MM.1S (cell line): ENCODE measurements at regions not wholly inside any gene's neighbourhood (a gene's known extent, or its start where the extent isn't known, plus 50 kb on each side); places are given as distances from the start of the nearest gene placed in this dataset.

ENCODE experiments used
- DNase-seq: peaks from one replicate; pipeline ENCODE4 v3.0.0-alpha.2; 2015
- H2AFZ ChIP-seq: fragments of 300-600 bp; sonication (generic); 2 replicates; pipeline ENCODE4 v1.6.0; 2016; ENCODE audit warnings: antibody characterized with exemption, low read length
- H3F3A ChIP-seq: fragments of 300-600 bp; sonication (generic); 2 replicates; pipeline ENCODE4 v1.6.1; 2016; ENCODE audit warnings: mild to moderate bottlenecking, antibody characterized with exemption, low read length, moderate library complexity, mixed read lengths; ENCODE audit not compliant: insufficient read depth
- H3K27ac ChIP-seq: fragments of 300-600 bp; sonication (generic); 2 replicates; pipeline ENCODE4 v1.5.1; 2016; ENCODE audit warnings: mild to moderate bottlenecking, low read length
- H3K27me3 ChIP-seq: fragments of 300-600 bp; sonication (generic); replicated peaks from 2 replicates; pipeline ENCODE4 v1.6.0; 2016; ENCODE audit warnings: low read length; ENCODE audit not compliant: insufficient read depth
- H3K36me3 ChIP-seq: fragments of 300-600 bp; sonication (generic); replicated peaks from 2 replicates; pipeline ENCODE4 v1.6.1; 2016; ENCODE audit warnings: mild to moderate bottlenecking, low read length, mixed read lengths; ENCODE audit not compliant: insufficient read depth
- H3K4me1 ChIP-seq: fragments of 300-600 bp; sonication (generic); 2 replicates; pipeline ENCODE4 v1.6.1; 2016; ENCODE audit warnings: low read length, mixed read lengths
- H3K4me2 ChIP-seq: fragments of 300-600 bp; sonication (generic); 2 replicates; pipeline ENCODE4 v1.6.0; 2016; ENCODE audit warnings: low read depth, low read length
- H3K4me3 ChIP-seq: fragments of 300-600 bp; sonication (generic); 2 replicates; pipeline ENCODE4 v1.5.1; 2016; ENCODE audit warnings: low read length, mixed read lengths
- H3K79me2 ChIP-seq: fragments of 300-600 bp; sonication (generic); 2 replicates; pipeline ENCODE4 v1.6.1; 2016; ENCODE audit warnings: mixed run types, low read length, mixed read lengths
- H3K9ac ChIP-seq: fragments of 300-600 bp; sonication (generic); 2 replicates; pipeline ENCODE4 v1.6.1; 2016; ENCODE audit warnings: low read length, mixed read lengths
- H3K9me2 ChIP-seq: fragments of 300-600 bp; sonication (generic); replicated peaks from 2 replicates; pipeline ENCODE4 v1.6.1; 2016; ENCODE audit warnings: mild to moderate bottlenecking, low read length, mixed read lengths; ENCODE audit not compliant: insufficient read depth
- H3K9me3 ChIP-seq: fragments of 300-600 bp; sonication (generic); replicated peaks from 2 replicates; pipeline ENCODE4 v1.6.1; 2016; ENCODE audit warnings: mild to moderate bottlenecking, low read length, mixed read lengths; ENCODE audit not compliant: insufficient read depth
- H4K20me1 ChIP-seq: fragments of 300-600 bp; sonication (generic); 2 replicates; pipeline ENCODE4 v1.6.1; 2016; ENCODE audit warnings: mild to moderate bottlenecking, low read length, moderate library complexity, mixed read lengths; ENCODE audit not compliant: insufficient read depth
- EZH2 ChIP-seq: fragments of 300-600 bp; sonication (generic); optimal IDR thresholded peaks from 2 replicates; pipeline ENCODE3; 2017; ENCODE audit warnings: low read depth, mild to moderate bottlenecking, antibody characterized with exemption, low read length, mixed read lengths
- EZH2phosphoT487 ChIP-seq: fragments of 300-600 bp; sonication (generic); IDR thresholded peaks from 2 replicates; pipeline ENCODE4 v1.6.1; 2018; ENCODE audit warnings: antibody characterized with exemption, low read length
- TF ChIP-seq, protein P1 (sequence below): fragments of 300-600 bp; sonication (generic); IDR thresholded peaks from 2 replicates; pipeline ENCODE4 v1.5.1; 2016; ENCODE audit warnings: antibody characterized with exemption, low read length, mixed read lengths

- Histone ChIP-seq H3K9me3 (no peaks in the 10 kb centered on the region), H3K4me3 (no peak overlapping the region), H3K79me2 (no peaks in the 10 kb centered on the region), H3K4me1 (no peaks in the 10 kb centered on the region), H3K27ac (no peak overlapping the region), H2AFZ (no peak overlapping the region), H3K9ac (no peak overlapping the region), H4K20me1 (no peaks in the 10 kb centered on the region), H3K9me2 (no peaks in the 10 kb centered on the region), H3K27me3 (no peaks in the 10 kb centered on the region), H3K4me2 (no peak overlapping the region), H3K36me3 (no peaks in the 10 kb centered on the region), H3F3A (no peaks in the 10 kb centered on the region)
- no peak for DNase-seq
- no peak for TF ChIP-seq EZH2phosphoT487
Measured at GRCh38 chr14:42437809-42438208, 831.1 kb downstream of the LRFN5 start.

GRCh38 chr14:42429401-42429800 lies 822.7 kb downstream of the LRFN5 start:
- Histone ChIP-seq H3K9me2 (no peaks in the 10 kb centered on the region), H4K20me1 (no peaks in the 10 kb centered on the region), H3K36me3 (no peaks in the 10 kb centered on the region), H3K9me3 (no peaks in the 10 kb centered on the region), H3K79me2 (no peaks in the 10 kb centered on the region), H3K4me2 (peak overlapping the region; percentile 32; the same call in 1 of the 2 replicates), H3K27ac (peak overlapping the region; percentile 63; the same call in 1 of the 2 replicates), H3K4me3 (no peak overlapping the region), H3F3A (no peaks in the 10 kb centered on the region; the same call in 1 of the 2 replicates), H3K27me3 (no peaks in the 10 kb centered on the region), H3K9ac (no peak overlapping the region), H2AFZ (no peak overlapping the region), H3K4me1 (peaks cover 11% of the 10 kb centered on the region)
- no peak for DNase-seq
- TF ChIP-seq EZH2phosphoT487: no peak
- TF ChIP-seq, protein P1, sequence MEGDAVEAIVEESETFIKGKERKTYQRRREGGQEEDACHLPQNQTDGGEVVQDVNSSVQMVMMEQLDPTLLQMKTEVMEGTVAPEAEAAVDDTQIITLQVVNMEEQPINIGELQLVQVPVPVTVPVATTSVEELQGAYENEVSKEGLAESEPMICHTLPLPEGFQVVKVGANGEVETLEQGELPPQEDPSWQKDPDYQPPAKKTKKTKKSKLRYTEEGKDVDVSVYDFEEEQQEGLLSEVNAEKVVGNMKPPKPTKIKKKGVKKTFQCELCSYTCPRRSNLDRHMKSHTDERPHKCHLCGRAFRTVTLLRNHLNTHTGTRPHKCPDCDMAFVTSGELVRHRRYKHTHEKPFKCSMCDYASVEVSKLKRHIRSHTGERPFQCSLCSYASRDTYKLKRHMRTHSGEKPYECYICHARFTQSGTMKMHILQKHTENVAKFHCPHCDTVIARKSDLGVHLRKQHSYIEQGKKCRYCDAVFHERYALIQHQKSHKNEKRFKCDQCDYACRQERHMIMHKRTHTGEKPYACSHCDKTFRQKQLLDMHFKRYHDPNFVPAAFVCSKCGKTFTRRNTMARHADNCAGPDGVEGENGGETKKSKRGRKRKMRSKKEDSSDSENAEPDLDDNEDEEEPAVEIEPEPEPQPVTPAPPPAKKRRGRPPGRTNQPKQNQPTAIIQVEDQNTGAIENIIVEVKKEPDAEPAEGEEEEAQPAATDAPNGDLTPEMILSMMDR: no peak
- TF ChIP-seq EZH2: no peak

GRCh38 chr14:42428996-42429395 lies 822.3 kb downstream of the LRFN5 start:
- no peak for TF ChIP-seq EZH2
- no peak for TF ChIP-seq EZH2phosphoT487
- TF ChIP-seq, protein P1: no peak
- Histone ChIP-seq H3F3A (no peaks in the 10 kb centered on the region; the same call in 1 of the 2 replicates), H3K4me2 (peak overlapping the region; percentile 32; the same call in 1 of the 2 replicates), H3K36me3 (no peaks in the 10 kb centered on the region), H3K4me3 (no peak overlapping the region), H3K9me2 (no peaks in the 10 kb centered on the region), H3K9ac (peak overlapping the region; percentile 13; the same call in 1 of the 2 replicates), H3K27ac (peak overlapping the region; percentile 63; the same call in 1 of the 2 replicates), H3K4me1 (peaks cover 11% of the 10 kb centered on the region), H4K20me1 (no peaks in the 10 kb centered on the region), H2AFZ (peak overlapping the region; percentile 63), H3K27me3 (no peaks in the 10 kb centered on the region), H3K79me2 (no peaks in the 10 kb centered on the region), H3K9me3 (no peaks in the 10 kb centered on the region)
- peak; percentile 88 for DNase-seq

GRCh38 chr14:42424501-42424900 lies 817.8 kb downstream of the LRFN5 start:
- Histone ChIP-seq H3K4me1 (peaks cover 9% of the 10 kb centered on the region), H3K9me2 (no peaks in the 10 kb centered on the region), H3K27me3 (no peaks in the 10 kb centered on the region), H4K20me1 (no peaks in the 10 kb centered on the region), H2AFZ (no peak overlapping the region), H3K9ac (no peak overlapping the region), H3K27ac (no peak overlapping the region), H3K36me3 (no peaks in the 10 kb centered on the region), H3F3A (no peaks in the 10 kb centered on the region; the same call in 1 of the 2 replicates), H3K4me2 (no peak overlapping the region), H3K4me3 (no peak overlapping the region), H3K79me2 (no peaks in the 10 kb centered on the region), H3K9me3 (no peaks in the 10 kb centered on the region)
- TF ChIP-seq EZH2phosphoT487 (no peak), EZH2 (no peak)
- TF ChIP-seq, protein P1: no peak
- DNase-seq: no peak
